ENCODE measurements at regions not wholly inside any gene's neighbourhood (a gene's known extent, or its start where the extent isn't known, plus 50 kb on each side); places are given as distances from the start of the nearest gene placed in this dataset.

- Mint-ChIP-seq H3K9me3 (ENCODE audit: unreplicated experiment) (no peaks in the 10 kb centered on the region), H3K4me3 (ENCODE audit: unreplicated experiment) (no peak overlapping the region), H3K27ac (ENCODE audit: unreplicated experiment) (no peak overlapping the region), H3K27me3 (ENCODE audit: unreplicated experiment) (no peaks in the 10 kb centered on the region), H3K4me1 (ENCODE audit: unreplicated experiment) (peaks cover 2% of the 10 kb centered on the region), H3K36me3 (ENCODE audit: low read depth, unreplicated experiment) (no peaks in the 10 kb centered on the region)
- TF ChIP-seq CTCF (IDR thresholded peaks at IDR 0.05; ENCODE audit: unreplicated experiment): no peak
- DNase-seq (ENCODE audit: low spot score): no peak
These were observed 153.2 kb upstream of the ETAA1 start for GRCh38 chr2:67243919-67244318.

- peaks cover 1% of the 10 kb centered on the region for H3K27me3 Mint-ChIP-seq (ENCODE audit: unreplicated experiment)
- TF ChIP-seq CTCF (IDR thresholded peaks at IDR 0.05; ENCODE audit: unreplicated experiment): no peak
- H3K27ac Mint-ChIP-seq (ENCODE audit: unreplicated experiment): no peak overlapping the region
- no peaks in the 10 kb centered on the region for H3K9me3 Mint-ChIP-seq (ENCODE audit: unreplicated experiment)
- H3K4me3 Mint-ChIP-seq (ENCODE audit: unreplicated experiment): no peak overlapping the region
- DNase-seq (ENCODE audit: low spot score): no peak
- H3K36me3 Mint-ChIP-seq (ENCODE audit: low read depth, unreplicated experiment): no peaks in the 10 kb centered on the region
- no peaks in the 10 kb centered on the region for H3K4me1 Mint-ChIP-seq (ENCODE audit: unreplicated experiment)
These were observed 150.3 kb upstream of the ETAA1 start for GRCh38 chr2:67246791-67247190.

GRCh38 chr2:67251741-67252140 lies 145.4 kb upstream of the ETAA1 start:
- Mint-ChIP-seq H3K9me3 (ENCODE audit: unreplicated experiment) (no peaks in the 10 kb centered on the region), H3K4me3 (ENCODE audit: unreplicated experiment) (no peak overlapping the region), H3K27me3 (ENCODE audit: unreplicated experiment) (peaks cover 3% of the 10 kb centered on the region), H3K27ac (ENCODE audit: unreplicated experiment) (no peak overlapping the region), H3K4me1 (ENCODE audit: unreplicated experiment) (no peaks in the 10 kb centered on the region), H3K36me3 (ENCODE audit: low read depth, unreplicated experiment) (no peaks in the 10 kb centered on the region)
- no peak for DNase-seq (ENCODE audit: low spot score)
- no peak for TF ChIP-seq CTCF (IDR thresholded peaks at IDR 0.05; ENCODE audit: unreplicated experiment)

GRCh38 chr2:67255933-67256615 lies 141.1 kb upstream of the ETAA1 start:
- DNase-seq (ENCODE audit: low spot score): no peak
- no peak overlapping the region for H3K4me3 Mint-ChIP-seq (ENCODE audit: unreplicated experiment)
- TF ChIP-seq CTCF (IDR thresholded peaks at IDR 0.05; ENCODE audit: unreplicated experiment): no peak
- H3K9me3 Mint-ChIP-seq (ENCODE audit: unreplicated experiment): no peaks in the 10 kb centered on the region
- no peaks in the 10 kb centered on the region for H3K4me1 Mint-ChIP-seq (ENCODE audit: unreplicated experiment)
- no peak overlapping the region for H3K27ac Mint-ChIP-seq (ENCODE audit: unreplicated experiment)
- H3K27me3 Mint-ChIP-seq (ENCODE audit: unreplicated experiment): peaks cover 2% of the 10 kb centered on the region
- H3K36me3 Mint-ChIP-seq (ENCODE audit: low read depth, unreplicated experiment): no peaks in the 10 kb centered on the region

GRCh38 chr2:67256892-67257291 lies 140.2 kb upstream of the ETAA1 start:
- Mint-ChIP-seq H3K4me3 (ENCODE audit: unreplicated experiment) (no peak overlapping the region), H3K27ac (ENCODE audit: unreplicated experiment) (no peak overlapping the region), H3K27me3 (ENCODE audit: unreplicated experiment) (peaks cover 2% of the 10 kb centered on the region), H3K9me3 (ENCODE audit: unreplicated experiment) (no peaks in the 10 kb centered on the region), H3K36me3 (ENCODE audit: low read depth, unreplicated experiment) (no peaks in the 10 kb centered on the region), H3K4me1 (ENCODE audit: unreplicated experiment) (no peaks in the 10 kb centered on the region)
- DNase-seq (ENCODE audit: low spot score): no peak
- no peak for TF ChIP-seq CTCF (IDR thresholded peaks at IDR 0.05; ENCODE audit: unreplicated experiment)

Data from endothelial cell (in vitro differentiated cells).